T47D (cell line): ENCODE measurements at regions not wholly inside any gene's neighbourhood (a gene's known extent, or its start where the extent isn't known, plus 50 kb on each side); places are given as distances from the start of the nearest gene placed in this dataset.

Source experiments
- DNase-seq, 2 experiments: peaks; one replicate each; pipeline versions ENCODE4 v3.0.0 to v3.0.0-alpha.2; 2011 to 2012; ENCODE audit warnings: low read depth in 1 of 2, low spot score in 1 of 2
- JUND ChIP-seq: IDR thresholded peaks from 2 replicates; pipeline ENCODE4 v1.6.1; 2012; ENCODE audit warnings: low read depth
- in situ Hi-C: cut with HindIII; loops from 2 replicates; pipeline ENCODE4 v1.10.0; 2016; ENCODE audit warnings: low sequenced_read_pairs, low pct_unique_long_range_greater_than_20kb

DNA sequence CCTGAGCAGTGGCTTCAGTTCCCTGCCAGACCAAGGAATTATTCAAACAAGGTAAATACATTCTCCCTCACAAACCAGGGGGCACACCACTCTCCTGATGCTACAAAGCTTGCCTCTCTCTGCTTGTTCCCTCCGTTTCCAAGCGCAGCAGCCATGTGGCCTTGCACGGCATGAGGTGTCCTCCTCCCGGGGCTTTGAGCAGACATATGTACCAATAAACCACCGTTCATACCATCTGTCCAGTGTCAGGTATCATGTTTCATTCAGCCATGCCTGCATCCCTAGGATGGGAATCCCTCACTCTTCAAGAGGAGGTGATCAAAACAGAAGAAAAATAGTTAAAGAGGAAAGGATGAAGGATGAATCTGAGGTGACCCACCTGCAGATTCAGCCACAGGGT is 282.7 kb downstream of the ENC1 start:
- no peak for DNase-seq
- in situ Hi-C loops = no loop called here
- no peak for TF ChIP-seq JUND

DNA sequence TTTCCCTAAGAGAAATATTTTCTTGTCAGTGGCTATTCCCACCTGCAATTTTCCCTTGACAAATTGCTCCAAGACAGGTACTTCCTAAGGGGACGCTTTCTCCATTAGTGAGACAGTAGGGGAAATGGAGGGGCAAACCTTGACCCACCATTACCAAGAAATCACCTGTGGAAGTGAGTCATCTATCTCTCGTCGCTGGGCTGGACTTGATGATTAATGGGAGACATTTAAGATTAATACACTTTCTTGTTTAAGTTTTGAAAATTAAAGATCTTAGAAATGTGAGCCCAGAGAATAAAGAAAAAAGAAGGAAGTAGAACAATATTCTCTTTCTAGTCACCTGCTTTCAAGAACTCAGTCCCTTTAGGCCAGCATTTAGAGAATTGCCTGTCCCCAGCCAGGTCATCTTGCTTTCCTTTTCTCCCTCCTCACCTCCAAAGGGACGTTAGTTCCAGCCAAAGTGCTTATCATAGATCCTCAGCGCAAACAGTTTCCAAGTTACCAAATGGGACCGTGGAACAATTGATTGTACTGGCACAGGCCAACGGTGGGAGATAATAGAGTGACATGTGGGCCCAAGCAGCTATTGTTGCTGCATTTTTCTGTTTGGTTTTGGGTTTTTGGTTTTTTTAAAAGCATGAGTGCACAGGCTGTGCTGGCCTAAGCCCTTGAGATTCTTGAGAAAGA is 284.4 kb downstream of the ENC1 start:
- no peak for DNase-seq
- TF ChIP-seq JUND = no peak
- in situ Hi-C loops = no loop called here

DNA sequence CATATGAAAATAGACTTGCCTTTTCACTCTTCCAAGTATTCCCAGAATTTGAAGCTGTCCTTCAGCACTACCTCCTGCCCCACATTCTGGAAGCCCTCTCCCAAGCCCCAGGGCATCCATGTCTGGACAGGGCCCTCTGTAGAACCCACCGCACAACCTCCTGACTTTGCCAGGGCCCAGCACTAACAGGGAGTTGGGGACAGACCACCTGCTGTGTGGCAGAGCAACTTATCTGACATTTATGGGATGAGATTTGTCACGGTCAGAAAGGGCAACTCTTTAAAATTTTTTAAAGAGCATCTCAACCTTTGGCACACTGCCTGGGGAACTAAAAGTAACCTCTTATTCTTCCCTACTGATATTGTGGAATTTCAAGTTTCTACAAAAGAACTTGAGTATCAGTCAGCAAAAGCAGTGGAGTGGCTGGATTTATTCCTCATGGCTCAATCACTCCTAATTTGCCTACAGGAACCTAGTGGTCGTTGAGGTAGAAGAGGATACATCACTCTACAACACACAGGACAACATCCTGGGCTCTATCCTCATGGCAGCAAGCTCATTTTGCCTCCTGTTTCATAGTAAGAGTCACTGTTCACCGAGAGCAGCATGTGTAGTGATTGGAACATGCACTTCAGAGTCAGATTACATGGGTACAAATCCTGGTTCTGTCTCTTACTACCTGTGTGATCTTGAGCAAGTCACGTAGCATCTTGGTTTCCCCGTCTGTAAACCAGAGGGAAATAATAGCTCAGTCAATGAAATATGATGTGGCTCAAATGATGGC is 285.3 kb downstream of the ENC1 start:
- no peak for DNase-seq
- in situ Hi-C loops = no loop called here
- TF ChIP-seq JUND = no peak

DNA sequence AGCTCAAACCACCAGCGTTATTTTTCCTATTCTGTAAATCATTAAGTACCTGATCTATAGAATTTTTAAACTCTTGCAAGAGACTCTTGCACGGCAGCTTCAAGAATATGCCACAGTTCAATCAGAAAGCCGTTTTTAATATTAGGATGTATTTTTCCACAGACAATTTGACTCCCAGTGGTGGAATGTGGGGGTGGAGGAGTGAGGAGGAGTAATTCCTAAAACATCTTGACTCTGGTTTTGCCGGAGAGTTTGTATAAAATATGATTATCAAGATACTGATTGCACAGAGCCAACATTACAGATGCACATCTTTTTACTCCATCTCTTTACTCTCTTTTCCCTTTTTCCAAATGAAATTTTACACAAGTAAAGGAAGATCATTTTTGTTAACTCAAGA is 288.3 kb downstream of the ENC1 start:
- in situ Hi-C loops = no loop called here
- TF ChIP-seq JUND = no peak
- no peak for DNase-seq

DNA sequence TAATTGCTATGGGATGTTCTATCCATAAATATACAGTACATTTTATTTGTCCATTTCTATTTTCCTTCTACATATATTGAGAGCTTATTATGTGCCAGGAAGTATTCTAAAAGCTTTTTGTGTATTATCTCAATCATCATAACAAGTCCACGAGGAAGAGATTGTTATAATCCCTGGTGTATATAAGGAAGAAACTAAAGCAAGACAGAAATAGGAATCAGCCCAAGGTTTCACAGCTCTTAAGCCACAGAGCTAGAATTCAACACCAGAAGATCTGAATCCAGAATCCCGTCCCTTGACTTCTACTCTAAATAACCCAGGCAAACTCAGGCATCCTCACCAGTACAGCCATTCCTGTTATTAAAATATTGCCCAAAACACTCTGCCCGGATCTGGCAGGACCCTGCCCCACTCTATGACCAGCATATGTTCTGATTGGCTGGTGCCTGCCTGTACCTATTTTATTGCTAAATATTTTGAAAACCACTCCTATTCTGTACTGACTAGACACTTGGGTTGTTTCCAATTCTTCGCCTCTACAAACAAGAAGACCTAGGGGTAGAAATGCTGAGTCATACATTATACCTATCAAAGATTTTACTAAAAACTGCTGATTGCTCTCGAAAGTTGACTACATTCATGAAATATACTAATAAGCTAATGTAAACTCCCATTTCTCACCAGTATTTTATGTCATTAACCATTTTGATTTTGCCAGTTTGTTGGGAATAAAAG is 297.4 kb downstream of the ENC1 start:
- no peak for DNase-seq
- no peak for TF ChIP-seq JUND
- in situ Hi-C loops = no loop called here

DNA sequence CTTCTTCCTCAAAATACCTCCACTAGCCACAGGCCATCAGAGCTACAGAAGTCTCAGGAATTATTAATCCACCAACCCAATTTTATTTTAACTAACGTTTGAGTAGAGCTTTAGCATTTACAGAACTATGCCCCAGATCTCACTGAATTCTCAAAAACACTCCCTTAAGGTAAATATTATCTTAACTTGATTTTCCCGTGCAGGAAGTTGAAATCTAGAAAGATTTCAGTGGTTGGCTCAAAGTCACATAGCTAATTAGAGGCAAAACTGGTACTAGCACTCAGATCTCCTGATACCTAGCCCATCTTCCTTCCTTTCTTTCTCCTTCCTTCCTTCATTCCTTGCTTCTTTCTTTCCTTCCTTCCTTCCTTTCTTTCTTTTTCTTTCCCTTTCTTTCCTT is 298.3 kb downstream of the ENC1 start:
- no peak for DNase-seq
- in situ Hi-C loops = no loop called here
- no peak for TF ChIP-seq JUND

DNA sequence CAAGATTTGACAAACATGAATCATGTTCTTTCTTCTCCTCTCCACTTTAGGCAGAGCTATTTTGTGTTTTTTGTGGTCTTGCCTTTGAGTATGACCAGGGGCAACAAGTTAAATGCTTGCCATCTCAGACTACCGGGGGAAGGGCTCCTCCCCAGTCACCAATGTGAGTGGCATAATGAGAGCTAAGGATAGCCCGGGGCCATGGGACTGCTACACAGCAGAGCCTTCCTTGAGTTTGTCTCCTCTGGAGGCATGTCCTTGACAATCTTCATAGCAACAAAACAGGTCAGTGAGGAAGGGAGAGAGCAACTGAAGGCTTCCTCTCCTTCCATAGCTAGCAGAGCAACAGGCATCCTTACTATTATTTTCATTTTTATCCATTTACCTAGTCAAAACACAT is 299.3 kb downstream of the ENC1 start:
- peak in 1 of 2 experiments; percentile 41 for DNase-seq
- no peak for TF ChIP-seq JUND
- in situ Hi-C loops = no loop called here

DNA sequence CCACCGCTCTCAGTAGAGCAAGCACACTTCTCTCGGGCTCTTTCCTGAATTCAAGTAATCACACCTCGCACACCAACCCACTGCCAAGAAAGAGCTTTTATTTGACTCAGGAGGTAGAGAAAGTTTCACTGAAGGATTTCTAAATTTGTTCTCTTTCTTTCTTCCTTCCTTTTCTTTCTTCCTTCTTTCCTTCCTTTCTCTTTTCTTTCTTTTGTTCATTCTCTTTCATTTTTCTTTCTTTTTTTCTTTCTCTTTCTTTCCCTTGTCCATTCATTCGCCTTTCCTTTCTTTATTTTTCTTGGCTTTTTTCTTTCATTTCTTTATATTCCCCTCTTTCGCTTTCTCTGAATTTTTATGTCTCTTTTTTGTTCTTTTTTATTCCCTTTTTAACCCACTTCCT is 300.1 kb downstream of the ENC1 start:
- no peak for TF ChIP-seq JUND
- DNase-seq = no peak
- in situ Hi-C loops = no loop called here

DNA sequence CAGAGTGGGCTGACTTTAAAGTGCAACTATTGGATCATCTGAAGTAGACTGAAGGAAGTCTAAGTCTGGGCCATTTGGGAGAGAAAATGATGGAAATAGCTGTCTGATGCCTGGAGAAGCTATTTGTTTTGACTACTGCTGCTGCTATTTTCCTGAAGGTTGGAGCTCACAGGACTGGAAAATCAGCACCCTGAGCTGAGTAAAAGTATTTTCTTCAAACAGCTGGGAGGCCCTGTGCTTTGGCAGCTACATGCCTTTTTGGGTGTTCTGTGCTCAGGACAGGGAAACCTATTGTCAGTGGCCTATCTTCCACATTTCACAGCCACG is 302.6 kb downstream of the ENC1 start:
- DNase-seq = no peak
- no peak for TF ChIP-seq JUND
- in situ Hi-C loops = no loop called here

DNA sequence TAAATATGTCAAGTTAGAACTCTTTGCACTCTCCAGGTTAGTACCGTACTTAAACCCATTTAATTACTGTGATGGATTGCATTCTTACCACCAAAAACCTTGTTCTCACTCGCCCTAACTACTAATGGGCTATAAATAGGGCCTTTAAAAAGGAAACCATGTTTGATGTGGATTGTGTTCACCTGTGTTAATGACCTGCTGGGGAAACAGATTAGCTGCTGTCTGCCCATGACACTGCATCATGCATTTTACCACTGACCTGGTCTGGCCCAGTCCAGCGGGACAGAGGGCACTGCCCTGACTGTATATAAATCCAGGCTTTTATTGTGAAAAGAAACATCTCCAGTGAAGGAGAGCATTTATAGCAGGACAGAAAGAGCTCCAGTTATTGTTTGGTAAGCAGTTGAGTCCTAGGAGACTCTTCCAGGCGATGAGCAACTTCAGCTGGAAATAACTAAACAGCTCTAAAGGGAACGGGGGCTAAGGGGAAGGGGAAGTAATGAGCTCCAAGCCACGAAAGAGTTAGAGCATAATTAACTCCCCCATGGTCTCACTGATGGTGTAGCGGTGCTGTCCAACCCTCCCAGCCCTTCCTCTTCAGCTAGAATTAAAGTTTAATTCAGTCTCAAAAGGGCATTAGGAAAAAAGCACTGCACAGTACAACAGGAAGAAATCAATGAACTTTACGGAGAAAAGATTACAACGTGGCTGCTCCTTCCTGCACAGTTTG is 303.1 kb downstream of the ENC1 start:
- no peak for DNase-seq
- TF ChIP-seq JUND = no peak
- in situ Hi-C loops = no loop called here

DNA sequence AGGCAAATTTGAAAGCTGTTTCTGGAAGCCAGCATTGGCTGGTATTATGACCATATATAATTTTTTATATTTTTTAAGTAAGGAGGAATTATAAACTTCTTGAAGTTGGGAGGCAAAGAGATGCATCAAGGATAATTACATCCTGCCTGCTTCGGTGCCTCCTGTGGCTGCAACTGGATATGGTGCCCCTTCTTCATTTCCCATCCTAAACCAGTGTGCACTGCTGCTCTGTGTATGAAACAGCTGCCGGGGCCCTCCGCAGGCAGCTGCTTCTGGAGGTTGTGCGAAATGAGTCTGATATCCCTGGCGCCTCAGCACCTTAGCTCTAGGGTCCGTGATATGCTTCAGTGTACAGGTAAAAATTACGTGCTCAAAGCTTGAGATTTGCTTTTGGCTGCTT is 304.2 kb downstream of the ENC1 start:
- DNase-seq = no peak
- no peak for TF ChIP-seq JUND
- in situ Hi-C loops = no loop called here

DNA sequence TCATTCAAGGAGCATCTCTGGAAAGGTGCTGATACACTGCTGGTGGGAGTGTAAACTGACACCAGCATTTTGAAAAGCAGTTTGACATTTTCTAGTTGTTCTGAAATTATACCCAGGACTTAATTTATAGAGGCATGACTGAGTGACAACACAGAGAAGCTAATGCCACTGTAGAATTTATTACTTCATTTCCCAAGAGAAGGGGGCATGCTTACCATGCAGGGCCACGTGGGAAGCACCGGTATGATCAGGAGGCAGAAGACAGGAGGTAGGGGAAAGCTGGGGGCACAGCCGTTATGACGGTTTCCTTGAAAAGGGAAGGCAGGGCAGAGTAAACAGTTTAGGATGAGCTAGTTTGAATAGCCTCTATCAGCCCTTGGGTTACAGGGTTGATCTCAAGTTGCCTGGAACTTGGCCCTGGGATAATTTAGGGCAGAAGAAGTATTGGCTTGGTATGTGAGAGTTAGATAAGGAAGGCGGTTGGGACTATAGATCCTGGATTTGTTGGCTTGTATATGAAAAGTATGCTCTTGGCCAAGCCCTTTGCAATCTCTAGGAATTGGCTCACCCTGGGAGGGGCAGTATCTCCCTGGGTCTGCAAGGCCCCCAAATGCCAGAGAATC is 305.7 kb downstream of the ENC1 start:
- no peak for TF ChIP-seq JUND
- in situ Hi-C loops = no loop called here
- DNase-seq = no peak
